ENCODE measurements at regions not wholly inside any gene's neighbourhood (a gene's known extent, or its start where the extent isn't known, plus 50 kb on each side); places are given as distances from the start of the nearest gene placed in this dataset.

DNA sequence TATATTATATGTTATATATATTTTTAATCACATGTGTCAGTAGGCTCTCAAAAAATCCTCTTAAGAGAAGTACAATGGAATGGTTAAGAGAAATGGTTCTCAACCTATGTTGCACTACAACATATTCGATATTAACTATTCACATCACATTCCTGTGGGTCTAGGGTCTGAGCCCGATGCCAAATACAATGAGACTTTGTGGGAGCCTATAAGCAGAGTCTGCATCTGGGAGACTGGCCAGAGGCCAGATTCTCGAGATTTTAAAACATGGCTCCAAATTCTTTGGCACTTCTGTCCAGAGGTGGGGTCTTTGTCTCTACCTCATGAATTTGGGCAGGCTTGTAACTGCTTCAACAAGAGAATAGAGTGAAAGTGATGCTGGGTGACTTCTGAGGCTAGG, 79.4 kb upstream of the NBEA start:
- Histone ChIP-seq H3K27ac (ENCODE audit: low read depth, low read length) (no peak overlapping the region), H3K79me2 (ENCODE audit: insufficient read depth, low read length) (no peaks in the 10 kb centered on the region), H3K36me3 (ENCODE audit: insufficient read depth, low read length) (no peaks in the 10 kb centered on the region), H3K9me3 (ENCODE audit: low read depth, low read length) (no peaks in the 10 kb centered on the region), H3K4me1 (ENCODE audit: insufficient read depth, low read length) (peaks cover 3% of the 10 kb centered on the region), H3K4me3 (ENCODE audit: insufficient read depth, low read length) (no peak overlapping the region), H2AFZ (ENCODE audit: low read length) (no peak overlapping the region), H4K20me1 (ENCODE audit: insufficient read depth, low read length) (no peaks in the 10 kb centered on the region), H3K27me3 (ENCODE audit: insufficient read depth, low read length) (no peaks in the 10 kb centered on the region), H3K4me2 (ENCODE audit: insufficient read depth, low read length) (no peak overlapping the region)
- no peak for TF ChIP-seq CTCF (IDR thresholded peaks at IDR 0.05; ENCODE audit: extremely low read depth, low read depth, low read length)
- DNase-seq (ENCODE audit: insufficient read length, low spot score, missing footprints) = no peak

DNA sequence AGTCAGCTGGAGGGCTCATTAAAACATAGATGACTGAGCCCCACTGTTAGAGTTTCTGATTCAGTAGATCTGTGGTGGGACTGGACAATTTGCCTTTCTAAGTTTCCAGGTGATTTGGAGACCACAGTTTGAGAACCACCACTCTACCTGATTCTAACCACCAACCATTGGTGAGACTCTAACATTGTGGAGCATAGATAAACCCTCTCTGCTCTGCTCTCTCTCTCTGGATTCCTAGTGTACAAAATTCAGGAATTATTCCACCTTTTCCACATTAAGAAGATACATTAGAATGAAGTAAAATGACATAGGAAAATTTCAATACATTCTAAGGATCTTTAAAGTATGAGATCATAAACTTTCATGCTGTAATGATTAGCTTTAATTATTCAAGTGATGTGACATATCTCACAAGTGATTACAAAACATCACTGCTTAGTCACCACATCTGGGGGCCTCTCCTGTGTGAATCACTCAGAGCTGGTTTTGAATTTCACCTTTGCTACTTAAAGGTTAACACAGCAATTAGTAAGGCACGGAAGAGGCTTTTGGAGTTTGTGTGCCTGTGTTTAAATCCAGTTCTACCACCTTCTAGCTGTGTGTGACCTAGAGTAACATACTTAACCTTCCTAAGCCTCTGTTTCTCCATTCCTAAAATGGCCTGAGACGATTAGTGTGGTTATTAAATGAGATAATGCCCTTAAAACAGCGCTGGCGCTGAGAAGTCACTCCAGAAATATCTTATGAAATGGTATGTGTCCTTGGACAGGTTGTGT, 78.5 kb upstream of the NBEA start:
- peaks cover 3% of the 10 kb centered on the region for H3K4me1 ChIP-seq (ENCODE audit: insufficient read depth, low read length)
- no peak overlapping the region for H3K4me3 ChIP-seq (ENCODE audit: insufficient read depth, low read length)
- no peaks in the 10 kb centered on the region for H3K27me3 ChIP-seq (ENCODE audit: insufficient read depth, low read length)
- no peaks in the 10 kb centered on the region for H3K79me2 ChIP-seq (ENCODE audit: insufficient read depth, low read length)
- no peak for TF ChIP-seq CTCF (IDR thresholded peaks at IDR 0.05; ENCODE audit: extremely low read depth, low read depth, low read length)
- no peak overlapping the region for H3K4me2 ChIP-seq (ENCODE audit: insufficient read depth, low read length)
- no peaks in the 10 kb centered on the region for H3K9me3 ChIP-seq (ENCODE audit: low read depth, low read length)
- no peaks in the 10 kb centered on the region for H3K36me3 ChIP-seq (ENCODE audit: insufficient read depth, low read length)
- no peak overlapping the region for H2AFZ ChIP-seq (ENCODE audit: low read length)
- H3K27ac ChIP-seq (ENCODE audit: low read depth, low read length) = no peak overlapping the region
- no peak for DNase-seq (ENCODE audit: insufficient read length, low spot score, missing footprints)
- H4K20me1 ChIP-seq (ENCODE audit: insufficient read depth, low read length) = no peaks in the 10 kb centered on the region

- Histone ChIP-seq H3K4me1 (ENCODE audit: insufficient read depth, low read length) (peaks cover 3% of the 10 kb centered on the region), H3K36me3 (ENCODE audit: insufficient read depth, low read length) (no peaks in the 10 kb centered on the region), H3K9me3 (ENCODE audit: low read depth, low read length) (no peaks in the 10 kb centered on the region), H3K27me3 (ENCODE audit: insufficient read depth, low read length) (no peaks in the 10 kb centered on the region), H2AFZ (ENCODE audit: low read length) (no peak overlapping the region), H3K4me2 (ENCODE audit: insufficient read depth, low read length) (no peak overlapping the region), H4K20me1 (ENCODE audit: insufficient read depth, low read length) (no peaks in the 10 kb centered on the region), H3K79me2 (ENCODE audit: insufficient read depth, low read length) (no peaks in the 10 kb centered on the region), H3K27ac (ENCODE audit: low read depth, low read length) (no peak overlapping the region), H3K4me3 (ENCODE audit: insufficient read depth, low read length) (no peak overlapping the region)
- no peak for DNase-seq (ENCODE audit: insufficient read length, low spot score, missing footprints)
- no peak for TF ChIP-seq CTCF (IDR thresholded peaks at IDR 0.05; ENCODE audit: extremely low read depth, low read depth, low read length)
Measured at GRCh38 chr13:34864671-34865070, 77.4 kb upstream of the NBEA start.

- no peak for TF ChIP-seq CTCF (IDR thresholded peaks at IDR 0.05; ENCODE audit: extremely low read depth, low read depth, low read length)
- Histone ChIP-seq H3K27ac (ENCODE audit: low read depth, low read length) (no peak overlapping the region), H2AFZ (ENCODE audit: low read length) (no peak overlapping the region), H3K79me2 (ENCODE audit: insufficient read depth, low read length) (no peaks in the 10 kb centered on the region), H3K27me3 (ENCODE audit: insufficient read depth, low read length) (no peaks in the 10 kb centered on the region), H4K20me1 (ENCODE audit: insufficient read depth, low read length) (no peaks in the 10 kb centered on the region), H3K4me1 (ENCODE audit: insufficient read depth, low read length) (peaks cover 3% of the 10 kb centered on the region), H3K9me3 (ENCODE audit: low read depth, low read length) (no peaks in the 10 kb centered on the region), H3K4me2 (ENCODE audit: insufficient read depth, low read length) (no peak overlapping the region), H3K4me3 (ENCODE audit: insufficient read depth, low read length) (no peak overlapping the region), H3K36me3 (ENCODE audit: insufficient read depth, low read length) (no peaks in the 10 kb centered on the region)
- no peak for DNase-seq (ENCODE audit: insufficient read length, low spot score, missing footprints)
Measured at GRCh38 chr13:34867590-34867989, 74.5 kb upstream of the NBEA start.
